ENCODE measurements at regions not wholly inside any gene's neighbourhood (a gene's known extent, or its start where the extent isn't known, plus 50 kb on each side); places are given as distances from the start of the nearest gene placed in this dataset.

DNA sequence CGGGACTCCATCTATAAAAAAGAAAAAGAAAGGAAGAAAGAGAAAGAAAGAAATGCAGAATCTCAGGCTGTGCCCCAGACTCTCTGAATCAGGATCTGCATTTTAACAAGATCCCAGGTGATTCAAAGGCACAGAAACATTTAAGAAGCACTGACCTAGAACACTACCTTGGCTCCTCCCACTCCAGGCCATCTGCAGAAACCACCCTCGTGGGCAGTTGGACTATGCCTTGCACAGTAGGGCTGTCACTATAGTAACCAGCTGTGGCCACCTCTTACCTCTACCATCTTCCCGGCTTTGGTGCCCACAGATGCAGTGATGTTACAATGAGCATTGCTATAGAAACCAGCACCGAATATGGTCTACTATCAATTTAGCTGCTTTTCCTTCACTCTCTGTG, 110.9 kb upstream of the PWP1 start:
- no peaks in the 10 kb centered on the region for H3K27me3 Mint-ChIP-seq
- no peak overlapping the region for H3K4me3 Mint-ChIP-seq

DNA sequence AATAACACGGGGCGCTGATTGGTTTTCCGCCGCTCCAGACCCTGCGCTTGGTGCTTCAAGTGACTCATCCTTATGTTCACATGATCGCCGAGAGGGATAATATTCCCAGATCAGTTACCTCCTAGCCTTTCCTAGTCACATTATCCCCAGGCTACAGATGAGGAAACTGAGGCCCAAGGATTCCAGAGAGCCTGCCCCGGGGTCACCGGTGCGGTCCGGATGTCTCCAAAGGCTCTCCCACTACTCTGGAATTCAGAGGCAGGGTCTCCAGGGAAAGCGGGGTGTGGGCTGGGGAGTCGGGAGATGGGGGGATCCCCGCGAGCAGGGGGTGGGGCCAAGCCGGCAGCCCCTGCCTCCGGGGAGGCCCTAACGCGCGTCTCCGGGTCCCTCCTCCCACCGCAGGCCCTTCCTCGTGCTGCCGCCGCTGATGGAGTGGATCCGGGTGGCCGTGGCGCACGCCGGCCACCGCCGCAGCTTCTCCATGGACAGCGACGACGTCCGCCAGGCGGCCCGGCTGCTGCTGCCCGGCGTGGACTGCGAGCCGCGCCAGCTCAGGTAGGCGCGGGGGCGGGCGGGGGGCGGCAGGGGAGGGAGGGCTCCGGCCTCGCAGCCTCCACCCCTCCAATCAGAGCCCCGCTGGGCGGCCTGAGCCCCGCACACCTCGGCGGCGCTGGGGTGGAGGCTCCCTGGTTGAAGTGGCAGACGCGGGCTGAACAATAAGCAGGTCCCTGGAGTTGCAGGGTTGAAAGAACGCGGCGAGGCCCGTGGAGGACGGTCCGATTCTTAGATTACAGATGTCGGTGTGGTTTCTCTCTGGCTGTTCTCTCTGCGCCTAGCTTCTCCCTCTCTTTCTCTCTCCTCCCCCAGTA, 104.6 kb upstream of the PWP1 start:
- CTCF ChIA-PET: interaction anchor here (0.7 kb wide), 1 partner anchor 17 kb away, joined by 3 read pairs; no protein-coding TSS in a partner anchor
- H3K9me3 Mint-ChIP-seq: no peaks in the 10 kb centered on the region
- peaks cover 9% of the 10 kb centered on the region for H3K36me3 Mint-ChIP-seq
- H3K4me1 Mint-ChIP-seq: no peaks in the 10 kb centered on the region
- H3K27ac Mint-ChIP-seq: no peak overlapping the region
- no peak overlapping the region for H3K4me3 Mint-ChIP-seq
- H3K27me3 Mint-ChIP-seq: no peaks in the 10 kb centered on the region
- DNase-seq: no peak

More for the DNA sequence above, 110.9 kb upstream of the PWP1 start:
- peaks cover 5% of the 10 kb centered on the region for H3K4me1 Mint-ChIP-seq
- H3K36me3 Mint-ChIP-seq: no peaks in the 10 kb centered on the region
- no peak for DNase-seq
- CTCF ChIA-PET: no interaction called here
- H3K27ac Mint-ChIP-seq: no peak overlapping the region
- H3K9me3 Mint-ChIP-seq: no peaks in the 10 kb centered on the region

- Mint-ChIP-seq H3K9me3 (peaks cover under 1% of the 10 kb centered on the region), H3K36me3 (peaks cover 14% of the 10 kb centered on the region), H3K4me3 (no peak overlapping the region), H3K27me3 (no peaks in the 10 kb centered on the region), H3K4me1 (no peaks in the 10 kb centered on the region), H3K27ac (no peak overlapping the region)
- CTCF ChIA-PET: interaction anchor here (0.7 kb wide), 1 partner anchor 17 kb away, joined by 3 read pairs; no protein-coding TSS in a partner anchor
- no peak for DNase-seq
These were observed 104.0 kb upstream of the PWP1 start for GRCh38 chr12:107581619-107582015.

- CTCF ChIA-PET: interaction anchor here (1.3 kb wide), 1 partner anchor 22 kb away, joined by 3 read pairs; no protein-coding TSS in a partner anchor
- H3K27ac Mint-ChIP-seq: no peak overlapping the region
- DNase-seq: no peak
- no peaks in the 10 kb centered on the region for H3K27me3 Mint-ChIP-seq
- peaks cover 7% of the 10 kb centered on the region for H3K9me3 Mint-ChIP-seq
- H3K36me3 Mint-ChIP-seq: peaks cover 21% of the 10 kb centered on the region
- H3K4me1 Mint-ChIP-seq: no peaks in the 10 kb centered on the region
- H3K4me3 Mint-ChIP-seq: no peak overlapping the region
These were observed 102.0 kb upstream of the PWP1 start for GRCh38 chr12:107583551-107583950.

DNA sequence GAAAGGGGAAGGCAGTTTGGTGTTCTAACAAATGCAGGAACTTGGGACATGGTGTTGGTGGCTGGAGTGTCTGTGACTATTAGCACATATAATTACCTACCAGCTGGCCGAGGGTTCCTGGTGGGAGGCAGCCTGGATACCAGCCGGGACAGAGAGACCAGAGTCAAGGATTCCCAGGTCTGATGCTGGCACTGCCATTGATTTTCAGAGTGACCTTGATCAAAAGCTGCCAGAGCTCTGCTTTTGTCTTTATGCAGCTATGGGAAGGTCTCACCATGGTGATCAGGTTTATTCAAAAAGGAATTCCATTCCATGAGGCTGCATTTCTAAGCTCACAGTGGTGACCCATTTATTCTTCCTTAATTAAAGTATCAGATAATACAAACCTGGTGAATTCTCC, 101.0 kb upstream of the PWP1 start:
- peaks cover 7% of the 10 kb centered on the region for H3K9me3 Mint-ChIP-seq
- DNase-seq: no peak
- CTCF ChIA-PET: interaction anchor here (1.3 kb wide), 1 partner anchor 21 kb away, joined by 3 read pairs; no protein-coding TSS in a partner anchor
- no peaks in the 10 kb centered on the region for H3K27me3 Mint-ChIP-seq
- H3K4me3 Mint-ChIP-seq: no peak overlapping the region
- no peaks in the 10 kb centered on the region for H3K4me1 Mint-ChIP-seq
- peaks cover 22% of the 10 kb centered on the region for H3K36me3 Mint-ChIP-seq
- no peak overlapping the region for H3K27ac Mint-ChIP-seq

DNA sequence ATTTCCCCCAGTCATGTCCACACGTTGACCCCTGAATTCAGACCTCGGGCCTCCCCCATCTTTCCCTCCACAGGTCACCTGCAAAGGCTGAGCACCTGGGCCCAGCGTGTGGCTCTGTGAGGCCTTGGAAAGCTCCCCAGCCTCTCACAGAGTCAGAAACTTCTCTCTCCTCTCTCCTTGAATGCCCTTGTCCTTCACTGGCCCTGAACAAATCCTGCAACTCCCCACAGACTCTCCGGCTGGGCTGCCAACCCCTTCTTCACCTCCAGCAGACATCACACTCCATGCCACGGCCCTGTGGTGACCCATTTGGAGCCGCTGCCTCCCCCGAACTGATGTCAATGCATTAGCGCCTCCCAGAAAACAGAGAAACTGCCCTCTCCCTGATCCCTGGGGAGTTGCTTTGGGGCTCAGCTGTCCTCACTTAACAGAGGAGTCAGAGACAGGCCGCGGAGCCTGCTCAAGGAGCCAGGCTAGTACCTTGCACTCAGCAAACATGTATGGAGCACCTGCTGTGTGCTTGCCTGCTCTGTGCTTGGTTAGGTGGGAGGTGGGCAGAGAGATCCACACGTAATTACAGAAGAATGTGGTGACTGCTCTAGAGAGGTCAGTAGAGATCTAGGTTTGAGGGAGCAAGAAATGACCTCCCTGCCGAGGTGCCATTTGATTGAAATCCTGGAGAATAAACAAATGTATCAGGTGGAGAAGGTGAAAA, 99.2 kb upstream of the PWP1 start:
- no peaks in the 10 kb centered on the region for H3K27me3 Mint-ChIP-seq
- DNase-seq: no peak
- CTCF ChIA-PET: no interaction called here
- no peaks in the 10 kb centered on the region for H3K4me1 Mint-ChIP-seq
- H3K27ac Mint-ChIP-seq: no peak overlapping the region
- peaks cover 23% of the 10 kb centered on the region for H3K36me3 Mint-ChIP-seq
- no peak overlapping the region for H3K4me3 Mint-ChIP-seq
- H3K9me3 Mint-ChIP-seq: peaks cover 7% of the 10 kb centered on the region

DNA sequence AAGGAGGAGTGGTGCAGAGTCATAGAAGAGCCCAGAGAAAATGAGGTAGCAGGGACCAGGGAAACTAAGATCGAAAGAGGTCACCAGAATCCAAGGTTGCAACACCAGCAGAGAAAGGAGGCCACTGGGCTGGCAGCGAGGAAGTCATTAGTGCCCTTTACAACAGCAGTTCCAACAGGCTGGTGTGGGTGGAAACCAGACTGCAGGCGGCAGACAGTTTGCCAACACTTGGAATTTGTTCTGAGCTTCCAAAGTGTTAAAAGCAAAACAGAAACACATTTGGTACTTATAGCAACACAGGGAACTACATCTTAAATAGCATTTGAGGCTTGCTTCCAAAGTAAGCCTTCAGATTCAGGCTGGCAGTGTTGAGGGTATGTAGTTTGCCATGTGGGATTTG, 95.2 kb upstream of the PWP1 start:
- Mint-ChIP-seq H3K4me3 (no peak overlapping the region), H3K36me3 (peaks cover 23% of the 10 kb centered on the region), H3K27me3 (no peaks in the 10 kb centered on the region), H3K27ac (no peak overlapping the region), H3K9me3 (peaks cover 14% of the 10 kb centered on the region), H3K4me1 (no peaks in the 10 kb centered on the region)
- DNase-seq: no peak
- CTCF ChIA-PET: no interaction called here

DNA sequence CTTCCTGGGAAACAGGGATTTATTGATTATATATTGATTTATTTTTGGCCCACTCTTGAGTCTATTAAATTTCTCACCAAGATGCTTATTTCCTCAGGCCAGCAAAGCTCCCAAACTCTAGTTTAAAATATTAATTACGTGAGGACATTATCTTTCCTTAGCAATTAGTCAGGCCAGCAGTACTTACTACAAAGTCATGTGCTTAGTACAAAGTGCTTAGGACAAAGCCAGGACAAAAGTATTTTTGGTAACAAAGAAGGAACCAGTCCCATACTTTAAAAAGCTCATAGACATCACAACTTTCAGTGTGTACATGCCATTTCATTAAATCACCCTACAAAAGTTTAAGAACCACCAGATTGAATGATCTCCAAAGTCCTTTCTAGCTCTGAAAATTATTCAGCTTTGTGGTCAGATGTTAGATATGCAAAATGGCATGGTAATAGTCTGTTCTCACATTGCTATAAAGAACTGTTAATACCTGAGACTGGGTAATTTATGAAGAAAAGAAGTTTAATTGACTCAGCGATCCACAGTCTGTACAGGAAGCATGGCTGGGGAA, 94.7 kb upstream of the PWP1 start:
- DNase-seq: no peak
- H3K4me3 Mint-ChIP-seq: no peak overlapping the region
- CTCF ChIA-PET: no interaction called here
- H3K4me1 Mint-ChIP-seq: no peaks in the 10 kb centered on the region
- H3K27ac Mint-ChIP-seq: no peak overlapping the region
- H3K27me3 Mint-ChIP-seq: no peaks in the 10 kb centered on the region
- H3K36me3 Mint-ChIP-seq: peaks cover 20% of the 10 kb centered on the region
- H3K9me3 Mint-ChIP-seq: peaks cover 14% of the 10 kb centered on the region

DNA sequence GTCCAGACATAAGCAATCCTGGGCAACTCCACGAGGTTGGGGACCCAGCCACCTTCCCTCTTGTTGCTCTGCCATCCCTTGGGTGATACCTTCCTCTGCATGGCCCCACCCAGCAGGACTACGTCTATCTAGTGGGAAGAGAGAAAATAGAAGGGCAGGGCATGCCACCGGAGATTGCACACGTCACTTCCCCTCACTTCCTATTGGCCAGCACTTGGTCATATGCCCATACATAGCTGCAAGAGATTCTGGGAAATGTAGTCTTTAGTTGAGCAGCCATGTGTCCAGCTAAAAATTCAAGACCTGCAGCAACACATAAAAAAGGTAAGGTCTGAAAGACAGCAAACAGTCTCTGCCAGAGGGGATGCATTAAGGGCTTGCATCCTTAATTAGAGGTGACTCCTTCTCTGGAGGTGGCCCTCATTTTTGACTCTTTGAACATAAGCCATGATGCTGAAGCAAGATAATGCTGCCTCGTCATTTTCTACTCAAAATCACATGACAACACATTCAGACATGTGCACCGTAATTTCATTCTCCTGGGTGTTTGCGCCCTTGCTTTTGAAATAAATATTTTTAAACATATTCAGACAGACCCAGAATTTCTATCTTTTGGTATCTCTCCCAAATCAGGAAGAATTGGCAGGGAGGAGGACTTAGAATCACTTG, 91.8 kb upstream of the PWP1 start:
- no peaks in the 10 kb centered on the region for H3K27me3 Mint-ChIP-seq
- no peaks in the 10 kb centered on the region for H3K4me1 Mint-ChIP-seq
- no peak overlapping the region for H3K27ac Mint-ChIP-seq
- H3K9me3 Mint-ChIP-seq: peaks cover 7% of the 10 kb centered on the region
- H3K36me3 Mint-ChIP-seq: peaks cover 8% of the 10 kb centered on the region
- CTCF ChIA-PET: no interaction called here
- no peak overlapping the region for H3K4me3 Mint-ChIP-seq
- DNase-seq: no peak

DNA sequence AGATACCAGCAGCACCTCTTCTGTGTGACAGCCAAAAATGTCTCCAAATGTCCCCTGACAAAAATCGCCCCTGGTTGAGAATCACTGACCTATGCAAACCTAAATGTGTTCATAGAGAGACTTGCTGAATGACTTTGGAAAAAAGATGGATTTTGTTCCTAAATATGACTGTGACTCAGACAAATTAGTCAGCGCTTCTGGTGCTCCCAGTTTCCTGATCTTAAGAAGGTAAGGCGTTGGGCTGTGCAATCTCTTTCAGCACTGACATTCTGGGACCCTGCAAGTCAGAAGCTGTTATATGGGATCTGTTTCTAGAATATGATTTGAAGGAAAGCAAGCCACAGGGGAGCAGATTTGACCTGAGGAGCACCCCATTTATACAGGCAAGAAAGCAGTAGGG, 90.6 kb upstream of the PWP1 start:
- Mint-ChIP-seq H3K4me1 (no peaks in the 10 kb centered on the region), H3K9me3 (peaks cover 7% of the 10 kb centered on the region), H3K27ac (no peak overlapping the region), H3K36me3 (peaks cover 6% of the 10 kb centered on the region), H3K27me3 (no peaks in the 10 kb centered on the region), H3K4me3 (no peak overlapping the region)
- no peak for DNase-seq
- CTCF ChIA-PET: no interaction called here

GRCh38 chr12:107597695-107598410, 87.7 kb upstream of the PWP1 start:
- peaks cover 6% of the 10 kb centered on the region for H3K36me3 Mint-ChIP-seq
- H3K9me3 Mint-ChIP-seq: peaks cover 7% of the 10 kb centered on the region
- no peaks in the 10 kb centered on the region for H3K27me3 Mint-ChIP-seq
- no peaks in the 10 kb centered on the region for H3K4me1 Mint-ChIP-seq
- H3K27ac Mint-ChIP-seq: no peak overlapping the region
- DNase-seq: no peak
- CTCF ChIA-PET: interaction anchor here (1.1 to 2.7 kb wide), 4 partner anchors 9 to 466 kb away, joined by 3 to 15 read pairs (median 10); no protein-coding TSS in a partner anchor
- H3K4me3 Mint-ChIP-seq: no peak overlapping the region

GRCh38 chr12:107598906-107599305, 86.7 kb upstream of the PWP1 start:
- Mint-ChIP-seq H3K27ac (no peak overlapping the region), H3K4me3 (no peak overlapping the region), H3K36me3 (peaks cover 1% of the 10 kb centered on the region), H3K4me1 (no peaks in the 10 kb centered on the region), H3K9me3 (no peaks in the 10 kb centered on the region), H3K27me3 (no peaks in the 10 kb centered on the region)
- no peak for DNase-seq
- CTCF ChIA-PET: interaction anchor here (0.8 to 2.7 kb wide), 5 partner anchors 8 to 473 kb away, joined by 3 to 15 read pairs (median 6); no protein-coding TSS in a partner anchor

GRCh38 chr12:107600581-107601144, 84.9 kb upstream of the PWP1 start:
- CTCF ChIA-PET: no interaction called here
- no peak for DNase-seq
- Mint-ChIP-seq H3K27ac (no peak overlapping the region), H3K27me3 (no peaks in the 10 kb centered on the region), H3K4me3 (no peak overlapping the region), H3K4me1 (no peaks in the 10 kb centered on the region), H3K36me3 (peaks cover 1% of the 10 kb centered on the region), H3K9me3 (no peaks in the 10 kb centered on the region)

All from activated naive CD4-positive, alpha-beta T cell treated with anti-CD3 and anti-CD28 coated beads, Interleukin-2, amount 10 ng/mL, durations not matched to agents 7 days and 5 days (primary cell).